Uterus (tissue), 2 donors: ENCODE measurements at regions not wholly inside any gene's neighbourhood (a gene's known extent, or its start where the extent isn't known, plus 50 kb on each side); places are given as distances from the start of the nearest gene placed in this dataset.

ENCODE experiments used
- CTCF ChIP-seq, 4 experiments: fragments of 200-600 bp in 2 of 4; fragments of 450-650 bp in 2 of 4; sonication (generic) in 2 of 4; IDR thresholded peaks; one replicate each; pipeline ENCODE4 v1.5.1; 2016 to 2019; ENCODE audit warnings: antibody characterized with exemption in 4 of 4, mild to moderate bottlenecking in 2 of 4, moderate library complexity in 1 of 4
- POLR2A ChIP-seq, 2 donors: fragments of 450-650 bp; IDR thresholded peaks; one replicate each; pipeline ENCODE4 v1.6.1; 2016; ENCODE audit warnings: antibody characterized with exemption in 2 of 2, mild to moderate bottlenecking in 1 of 2, moderate library complexity in 1 of 2

- TF ChIP-seq CTCF (IDR thresholded peaks at IDR 0.05) (no peak), POLR2A (IDR thresholded peaks at IDR 0.05) (no peak)
These were observed 442.0 kb downstream of the DMRT2 start for GRCh38 chr9:1492156-1492555.
